Activated CD8-positive, alpha-beta memory T cell treated with anti-CD3 and anti-CD28 coated beads, Interleukin-2, amount 10 ng/mL, durations not matched to agents 7 days and 5 days (primary cell): ENCODE measurements at regions not wholly inside any gene's neighbourhood (a gene's known extent, or its start where the extent isn't known, plus 50 kb on each side); places are given as distances from the start of the nearest gene placed in this dataset.

ENCODE experiments used
- ATAC-seq: fragments of 150-1000 bp; cut with Tn5 transposase; one replicate; pipeline ENCODE4 v1.10.0; 2021; ENCODE audit warnings: moderate library complexity
- CTCF ChIA-PET: fragments of 350-600 bp; sonication (Branson Sonifier 250); formaldehyde crosslinking; loops from one replicate; lab custom pipeline; 2021; ENCODE audit warnings: antibody characterized with exemption; lab: Charles Lee
- DNase-seq: peaks from one replicate; pipeline ENCODE4 v3.0.0-alpha.2; 2020
- H3K27ac Mint-ChIP-seq: one replicate; pipeline ENCODE4 v1.8.0; 2021; ENCODE audit warnings: mild to moderate bottlenecking, mixed read lengths
- H3K27me3 Mint-ChIP-seq: one replicate; pipeline ENCODE4 v1.8.0; 2021; ENCODE audit warnings: mixed read lengths
- H3K36me3 Mint-ChIP-seq: one replicate; pipeline ENCODE4 v1.8.0; 2021; ENCODE audit warnings: mild to moderate bottlenecking, mixed read lengths
- H3K4me1 Mint-ChIP-seq: one replicate; pipeline ENCODE4 v1.8.0; 2021; ENCODE audit warnings: mixed read lengths
- H3K4me3 Mint-ChIP-seq: one replicate; pipeline ENCODE4 v1.8.0; 2021; ENCODE audit warnings: mild to moderate bottlenecking, moderate library complexity, mixed read lengths
- H3K9me3 Mint-ChIP-seq: one replicate; pipeline ENCODE4 v1.8.0; 2022; ENCODE audit warnings: low read depth, mixed read lengths

GRCh38 chr5:38207343-38207742 is 51.0 kb upstream of the EGFLAM start:
- ATAC-seq = no peak
- no peaks in the 10 kb centered on the region for H3K9me3 Mint-ChIP-seq
- no peak overlapping the region for H3K4me3 Mint-ChIP-seq
- DNase-seq = no peak
- H3K27me3 Mint-ChIP-seq = peaks cover 12% of the 10 kb centered on the region
- no peaks in the 10 kb centered on the region for H3K36me3 Mint-ChIP-seq
- CTCF ChIA-PET = no interaction called here
- no peak overlapping the region for H3K27ac Mint-ChIP-seq
- H3K4me1 Mint-ChIP-seq = no peaks in the 10 kb centered on the region

- Mint-ChIP-seq H3K9me3 (no peaks in the 10 kb centered on the region), H3K27me3 (peaks cover 12% of the 10 kb centered on the region)
- no peak for DNase-seq
These were observed 55.6 kb upstream of the EGFLAM start for GRCh38 chr5:38202741-38203140.

GRCh38 chr5:38200872-38201557 is 57.3 kb upstream of the EGFLAM start:
- CTCF ChIA-PET = no interaction called here
- H3K36me3 Mint-ChIP-seq = no peaks in the 10 kb centered on the region
- H3K27ac Mint-ChIP-seq = no peak overlapping the region
- H3K9me3 Mint-ChIP-seq = no peaks in the 10 kb centered on the region
- no peaks in the 10 kb centered on the region for H3K4me1 Mint-ChIP-seq
- peaks cover 10% of the 10 kb centered on the region for H3K27me3 Mint-ChIP-seq
- H3K4me3 Mint-ChIP-seq = no peak overlapping the region
- DNase-seq (no peak), ATAC-seq (no peak)

More at GRCh38 chr5:38202741-38203140, 55.6 kb upstream of the EGFLAM start:
- no peaks in the 10 kb centered on the region for H3K4me1 Mint-ChIP-seq
- H3K27ac Mint-ChIP-seq = no peak overlapping the region
- no peak overlapping the region for H3K4me3 Mint-ChIP-seq
- H3K36me3 Mint-ChIP-seq = no peaks in the 10 kb centered on the region
- ATAC-seq = no peak
- CTCF ChIA-PET = no interaction called here

- Mint-ChIP-seq H3K27me3 (peaks cover 33% of the 10 kb centered on the region), H3K27ac (no peak overlapping the region), H3K36me3 (no peaks in the 10 kb centered on the region), H3K4me1 (no peaks in the 10 kb centered on the region), H3K4me3 (no peak overlapping the region), H3K9me3 (no peaks in the 10 kb centered on the region)
- ATAC-seq = no peak
- CTCF ChIA-PET = interaction anchor here (1.2 kb wide), 1 partner anchor 360 kb away, joined by 4 read pairs; no protein-coding TSS in a partner anchor
- no peak for DNase-seq
These were observed 61.2 kb upstream of the EGFLAM start for GRCh38 chr5:38197118-38197517.

GRCh38 chr5:38193015-38193581 is 65.3 kb upstream of the EGFLAM start:
- peak; percentile 63 for ATAC-seq
- Mint-ChIP-seq H3K27me3 (peaks cover 46% of the 10 kb centered on the region), H3K4me3 (no peak overlapping the region), H3K27ac (no peak overlapping the region), H3K9me3 (no peaks in the 10 kb centered on the region), H3K36me3 (no peaks in the 10 kb centered on the region), H3K4me1 (no peaks in the 10 kb centered on the region)
- CTCF ChIA-PET = interaction anchor here (0.6 to 2.4 kb wide), 13 partner anchors 9 to 822 kb away, joined by 3 to 21 read pairs (median 3); partner anchors contain the start of genes GDNF and NUP155
- peak; percentile 72 for DNase-seq

GRCh38 chr5:38191693-38192092 is 66.7 kb upstream of the EGFLAM start:
- DNase-seq = no peak
- Mint-ChIP-seq H3K36me3 (no peaks in the 10 kb centered on the region), H3K27me3 (peaks cover 52% of the 10 kb centered on the region), H3K4me3 (no peak overlapping the region), H3K4me1 (no peaks in the 10 kb centered on the region), H3K27ac (no peak overlapping the region), H3K9me3 (no peaks in the 10 kb centered on the region)
- ATAC-seq = no peak
- CTCF ChIA-PET = interaction anchor here (0.8 to 2.4 kb wide), 6 partner anchors 17 to 779 kb away, joined by 3 to 21 read pairs (median 10); no protein-coding TSS in a partner anchor

GRCh38 chr5:38190111-38190510 is 68.2 kb upstream of the EGFLAM start:
- Mint-ChIP-seq H3K4me1 (no peaks in the 10 kb centered on the region), H3K4me3 (no peak overlapping the region), H3K9me3 (no peaks in the 10 kb centered on the region), H3K27me3 (peaks cover 42% of the 10 kb centered on the region), H3K36me3 (no peaks in the 10 kb centered on the region), H3K27ac (no peak overlapping the region)
- DNase-seq = no peak
- CTCF ChIA-PET = no interaction called here
- no peak for ATAC-seq

GRCh38 chr5:38189081-38189504 is 69.3 kb upstream of the EGFLAM start:
- Mint-ChIP-seq H3K27ac (no peak overlapping the region), H3K36me3 (no peaks in the 10 kb centered on the region), H3K27me3 (peaks cover 32% of the 10 kb centered on the region), H3K4me1 (no peaks in the 10 kb centered on the region), H3K9me3 (no peaks in the 10 kb centered on the region), H3K4me3 (no peak overlapping the region)
- no peak for ATAC-seq
- CTCF ChIA-PET = no interaction called here
- DNase-seq = no peak

GRCh38 chr5:38188591-38188990 is 69.8 kb upstream of the EGFLAM start:
- H3K36me3 Mint-ChIP-seq = no peaks in the 10 kb centered on the region
- DNase-seq (no peak), ATAC-seq (no peak)
- CTCF ChIA-PET = no interaction called here
- H3K4me3 Mint-ChIP-seq = no peak overlapping the region
- peaks cover 27% of the 10 kb centered on the region for H3K27me3 Mint-ChIP-seq
- H3K4me1 Mint-ChIP-seq = no peaks in the 10 kb centered on the region
- no peaks in the 10 kb centered on the region for H3K9me3 Mint-ChIP-seq
- no peak overlapping the region for H3K27ac Mint-ChIP-seq

GRCh38 chr5:38187532-38187931 is 70.8 kb upstream of the EGFLAM start:
- no peaks in the 10 kb centered on the region for H3K36me3 Mint-ChIP-seq
- CTCF ChIA-PET = no interaction called here
- peaks cover 23% of the 10 kb centered on the region for H3K27me3 Mint-ChIP-seq
- no peaks in the 10 kb centered on the region for H3K4me1 Mint-ChIP-seq
- ATAC-seq (no peak), DNase-seq (no peak)
- no peak overlapping the region for H3K4me3 Mint-ChIP-seq
- H3K27ac Mint-ChIP-seq = no peak overlapping the region
- H3K9me3 Mint-ChIP-seq = no peaks in the 10 kb centered on the region

- H3K27me3 Mint-ChIP-seq = peaks cover 15% of the 10 kb centered on the region
- H3K9me3 Mint-ChIP-seq = no peaks in the 10 kb centered on the region
- no peaks in the 10 kb centered on the region for H3K36me3 Mint-ChIP-seq
- no peak overlapping the region for H3K4me3 Mint-ChIP-seq
- ATAC-seq (no peak), DNase-seq (no peak)
- CTCF ChIA-PET = no interaction called here
- H3K27ac Mint-ChIP-seq = no peak overlapping the region
- no peaks in the 10 kb centered on the region for H3K4me1 Mint-ChIP-seq
These were observed 73.7 kb upstream of the EGFLAM start for GRCh38 chr5:38184627-38185026.

GRCh38 chr5:38182991-38183390 is 75.4 kb upstream of the EGFLAM start:
- Mint-ChIP-seq H3K9me3 (no peaks in the 10 kb centered on the region), H3K27ac (no peak overlapping the region), H3K4me3 (no peak overlapping the region), H3K4me1 (no peaks in the 10 kb centered on the region), H3K27me3 (peaks cover 6% of the 10 kb centered on the region), H3K36me3 (no peaks in the 10 kb centered on the region)
- DNase-seq = no peak
- ATAC-seq = no peak
- CTCF ChIA-PET = no interaction called here

- Mint-ChIP-seq H3K4me3 (no peak overlapping the region), H3K27me3 (no peaks in the 10 kb centered on the region), H3K27ac (no peak overlapping the region), H3K4me1 (no peaks in the 10 kb centered on the region), H3K9me3 (no peaks in the 10 kb centered on the region), H3K36me3 (no peaks in the 10 kb centered on the region)
- DNase-seq = no peak
- ATAC-seq = no peak
- CTCF ChIA-PET = no interaction called here
These were observed 90.3 kb upstream of the EGFLAM start for GRCh38 chr5:38168029-38168428.

- no peak for ATAC-seq
- no peaks in the 10 kb centered on the region for H3K27me3 Mint-ChIP-seq
- H3K9me3 Mint-ChIP-seq = no peaks in the 10 kb centered on the region
- H3K4me1 Mint-ChIP-seq = no peaks in the 10 kb centered on the region
- H3K4me3 Mint-ChIP-seq = no peak overlapping the region
- no peak overlapping the region for H3K27ac Mint-ChIP-seq
- CTCF ChIA-PET = no interaction called here
- H3K36me3 Mint-ChIP-seq = no peaks in the 10 kb centered on the region
- no peak for DNase-seq
These were observed 90.8 kb upstream of the EGFLAM start for GRCh38 chr5:38167562-38167996.
